ENCODE measurements at regions not wholly inside any gene's neighbourhood (a gene's known extent, or its start where the extent isn't known, plus 50 kb on each side); places are given as distances from the start of the nearest gene placed in this dataset.

- Histone ChIP-seq H3K4me1 (ENCODE audit: control insufficient read depth, extremely low read depth, insufficient read depth, low read length) (no peaks in the 10 kb centered on the region), H3K27ac (ENCODE audit: control insufficient read depth, insufficient read depth, low read length) (no peak overlapping the region), H3K4me3 (ENCODE audit: control insufficient read depth in 2 of 3, extremely low read depth in 1 of 3, insufficient read depth in 2 of 3, low read depth in 1 of 3, low read length in 3 of 3) (no peak overlapping the region), H3K4me2 (ENCODE audit: control insufficient read depth, extremely low read depth, insufficient read depth, low read depth, low read length) (no peak overlapping the region), H3K36me3 (ENCODE audit: control insufficient read depth in 2 of 2, extremely low read depth in 1 of 2, insufficient read depth in 2 of 2, low read length in 2 of 2) (no peaks in the 10 kb centered on the region), H3K27me3 (ENCODE audit: control insufficient read depth, extremely low read depth, insufficient read depth, low read length) (no peaks in the 10 kb centered on the region), H2AFZ (ENCODE audit: control insufficient read depth, low read length) (no peak overlapping the region), H3K9me1 (ENCODE audit: control insufficient read depth, extremely low read depth, insufficient read depth, low read length) (no peaks in the 10 kb centered on the region), H3K9me3 (ENCODE audit: control insufficient read depth, low read depth, low read length) (no peaks in the 10 kb centered on the region), H4K20me1 (ENCODE audit: control insufficient read depth, extremely low read depth, insufficient read depth, low read length) (no peaks in the 10 kb centered on the region), H3K9ac (ENCODE audit: control insufficient read depth, extremely low read depth, insufficient read depth, low read length) (no peak overlapping the region), H3K79me2 (ENCODE audit: control insufficient read depth, insufficient read depth, low read length) (no peaks in the 10 kb centered on the region)
- TF ChIP-seq EZH2 (IDR thresholded peaks at IDR 0.05; ENCODE audit: low read length): no peak
- no peak for TF ChIP-seq CTCF (optimal IDR thresholded peaks at IDR 0.05 in 1 of 3, IDR thresholded peaks at IDR 0.05 in 1 of 3, conservative IDR thresholded peaks at IDR 0.05 in 1 of 3; ENCODE audit: extremely low read depth in 1 of 3, insufficient read depth in 2 of 3, low read length in 3 of 3)
- FAIRE-seq (no peak), DNase-seq (ENCODE audit: low read depth, low spot score) (no peak)
- dilution Hi-C loops (cut with MboI; ENCODE audit: extremely low pct_ligation_motif_present, low sequenced_read_pairs): no loop called here
These were observed 231.6 kb upstream of the CDH2 start for GRCh38 chr18:28408528-28408927.

GRCh38 chr18:28407681-28408080 is 230.8 kb upstream of the CDH2 start:
- H3K9me3 ChIP-seq (ENCODE audit: control insufficient read depth, low read depth, low read length): no peaks in the 10 kb centered on the region
- no peaks in the 10 kb centered on the region for H3K27me3 ChIP-seq (ENCODE audit: control insufficient read depth, extremely low read depth, insufficient read depth, low read length)
- no peak overlapping the region for H3K9ac ChIP-seq (ENCODE audit: control insufficient read depth, extremely low read depth, insufficient read depth, low read length)
- dilution Hi-C loops (cut with MboI; ENCODE audit: extremely low pct_ligation_motif_present, low sequenced_read_pairs): no loop called here
- no peaks in the 10 kb centered on the region for H3K4me1 ChIP-seq (ENCODE audit: control insufficient read depth, extremely low read depth, insufficient read depth, low read length)
- TF ChIP-seq EZH2 (IDR thresholded peaks at IDR 0.05; ENCODE audit: low read length) (no peak), CTCF (optimal IDR thresholded peaks at IDR 0.05 in 1 of 3, IDR thresholded peaks at IDR 0.05 in 1 of 3, conservative IDR thresholded peaks at IDR 0.05 in 1 of 3; ENCODE audit: extremely low read depth in 1 of 3, insufficient read depth in 2 of 3, low read length in 3 of 3) (no peak)
- no peak for DNase-seq (ENCODE audit: low read depth, low spot score)
- no peaks in the 10 kb centered on the region for H4K20me1 ChIP-seq (ENCODE audit: control insufficient read depth, extremely low read depth, insufficient read depth, low read length)
- no peak overlapping the region for H3K4me3 ChIP-seq (ENCODE audit: control insufficient read depth in 2 of 3, extremely low read depth in 1 of 3, insufficient read depth in 2 of 3, low read depth in 1 of 3, low read length in 3 of 3)
- no peaks in the 10 kb centered on the region for H3K9me1 ChIP-seq (ENCODE audit: control insufficient read depth, extremely low read depth, insufficient read depth, low read length)
- H3K4me2 ChIP-seq (ENCODE audit: control insufficient read depth, extremely low read depth, insufficient read depth, low read depth, low read length): no peak overlapping the region
- H3K79me2 ChIP-seq (ENCODE audit: control insufficient read depth, insufficient read depth, low read length): no peaks in the 10 kb centered on the region
- FAIRE-seq: no peak
- no peak overlapping the region for H2AFZ ChIP-seq (ENCODE audit: control insufficient read depth, low read length)
- H3K36me3 ChIP-seq (ENCODE audit: control insufficient read depth in 2 of 2, extremely low read depth in 1 of 2, insufficient read depth in 2 of 2, low read length in 2 of 2): no peaks in the 10 kb centered on the region
- no peak overlapping the region for H3K27ac ChIP-seq (ENCODE audit: control insufficient read depth, insufficient read depth, low read length)

All from keratinocyte (primary cell).